ENCODE measurements at regions not wholly inside any gene's neighbourhood (a gene's known extent, or its start where the extent isn't known, plus 50 kb on each side); places are given as distances from the start of the nearest gene placed in this dataset.

- H3K9me3 ChIP-seq (replicated peaks in 1 of 2; ENCODE audit: control insufficient read depth in 2 of 2, insufficient read depth in 1 of 2, low read depth in 1 of 2, low read length in 2 of 2) = no peaks in the 10 kb centered on the region
- DNase-seq (ENCODE audit: low spot score) = no peak
- no peak overlapping the region for H3K4me2 ChIP-seq (ENCODE audit: insufficient read depth, low read length, poor library complexity, severe bottlenecking)
- no peaks in the 10 kb centered on the region for H3K79me1 ChIP-seq (ENCODE audit: low read depth, low read length)
- no peak overlapping the region for H3K27ac ChIP-seq (replicated peaks; ENCODE audit: low read length)
- no peak overlapping the region for H2AFZ ChIP-seq (ENCODE audit: low read length)
- H3K4me1 ChIP-seq (ENCODE audit: control insufficient read depth in 2 of 2, insufficient read depth in 1 of 2, low read depth in 1 of 2, low read length in 2 of 2) = peaks cover 0 to 3% of the 10 kb centered on the region in 2 donors
- peak overlapping the region; percentile 7 for H2AK5ac ChIP-seq (ENCODE audit: low read depth, low read length)
- H2BK5ac ChIP-seq (ENCODE audit: low read length) = no peak overlapping the region
- no peak overlapping the region for H3K9ac ChIP-seq (ENCODE audit: low read depth, low read length, poor library complexity)
- H3K27me3 ChIP-seq (ENCODE audit: control insufficient read depth in 3 of 3, insufficient read depth in 3 of 3, low read depth in 1 of 3, low read length in 3 of 3) = peaks cover 0 to 54% (median 11%) of the 10 kb centered on the region in 3 experiments
- whole genome bisulfite sequencing, 2 donors (ENCODE audit: extremely low coverage in 2 of 2, insufficient read length in 2 of 2, insufficient replicate concordance in 1 of 2) = no CpG with 5 or more reads among the region's 9 CpGs
- H3K4me3 ChIP-seq (ENCODE audit: low read length in 2 of 2) = no peak overlapping the region
- H2BK12ac ChIP-seq (ENCODE audit: low read length) = no peak overlapping the region
- no peak overlapping the region for H2BK120ac ChIP-seq (ENCODE audit: low read depth, low read length)
- H3K36me3 ChIP-seq (replicated peaks in 1 of 2; ENCODE audit: control insufficient read depth in 2 of 2, insufficient read depth in 2 of 2, low read length in 2 of 2) = no peaks in the 10 kb centered on the region
- H4K91ac ChIP-seq (ENCODE audit: low read depth, low read length, poor library complexity) = no peak overlapping the region
- H3K23ac ChIP-seq (ENCODE audit: low read depth, low read length, poor library complexity) = no peak overlapping the region
- H3K18ac ChIP-seq (ENCODE audit: low read length) = no peak overlapping the region
- H3K4ac ChIP-seq (ENCODE audit: low read length) = no peak overlapping the region
- no peak overlapping the region for H3K14ac ChIP-seq (ENCODE audit: low read length)
- no peak overlapping the region for H2BK15ac ChIP-seq (ENCODE audit: low read length)
- no peak overlapping the region for H4K8ac ChIP-seq (ENCODE audit: low read depth, low read length)
These were observed 161.3 kb downstream of the INO80D start for GRCh38 chr2:205924676-205925075.

GRCh38 chr2:205915130-205915524 lies 170.8 kb downstream of the INO80D start:
- no peak for DNase-seq (ENCODE audit: low spot score)
- no peak overlapping the region for H3K4ac ChIP-seq (ENCODE audit: low read length)
- H3K14ac ChIP-seq (ENCODE audit: low read length) = no peak overlapping the region
- no peak overlapping the region for H2BK15ac ChIP-seq (ENCODE audit: low read length)
- H2BK5ac ChIP-seq (ENCODE audit: low read length) = no peak overlapping the region
- H3K9me3 ChIP-seq (replicated peaks in 1 of 2; ENCODE audit: control insufficient read depth in 2 of 2, insufficient read depth in 1 of 2, low read depth in 1 of 2, low read length in 2 of 2) = no peaks in the 10 kb centered on the region
- no peak overlapping the region for H4K91ac ChIP-seq (ENCODE audit: low read depth, low read length, poor library complexity)
- H2BK12ac ChIP-seq (ENCODE audit: low read length) = no peak overlapping the region
- peaks cover 0 to 16% (median 0%) of the 10 kb centered on the region in 3 experiments for H3K27me3 ChIP-seq (ENCODE audit: control insufficient read depth in 3 of 3, insufficient read depth in 3 of 3, low read depth in 1 of 3, low read length in 3 of 3)
- WGBS, 2 donors (ENCODE audit: extremely low coverage in 2 of 2, insufficient read length in 2 of 2, insufficient replicate concordance in 1 of 2) = no CpG with 5 or more reads among the region's 1 CpG
- no peaks in the 10 kb centered on the region for H3K79me1 ChIP-seq (ENCODE audit: low read depth, low read length)
- H3K18ac ChIP-seq (ENCODE audit: low read length) = no peak overlapping the region
- H3K9ac ChIP-seq (ENCODE audit: low read depth, low read length, poor library complexity) = no peak overlapping the region
- H3K23ac ChIP-seq (ENCODE audit: low read depth, low read length, poor library complexity) = no peak overlapping the region
- no peak overlapping the region for H2BK120ac ChIP-seq (ENCODE audit: low read depth, low read length)
- peaks cover 0 to 12% of the 10 kb centered on the region in 2 donors for H3K4me1 ChIP-seq (ENCODE audit: control insufficient read depth in 2 of 2, insufficient read depth in 1 of 2, low read depth in 1 of 2, low read length in 2 of 2)
- H3K4me3 ChIP-seq (ENCODE audit: low read length in 2 of 2) = no peak overlapping the region
- no peak overlapping the region for H3K27ac ChIP-seq (replicated peaks; ENCODE audit: low read length)
- H4K8ac ChIP-seq (ENCODE audit: low read depth, low read length) = no peak overlapping the region
- no peaks in the 10 kb centered on the region for H3K36me3 ChIP-seq (replicated peaks in 1 of 2; ENCODE audit: control insufficient read depth in 2 of 2, insufficient read depth in 2 of 2, low read length in 2 of 2)
- H3K4me2 ChIP-seq (ENCODE audit: insufficient read depth, low read length, poor library complexity, severe bottlenecking) = no peak overlapping the region
- H2AFZ ChIP-seq (ENCODE audit: low read length) = no peak overlapping the region
- H2AK5ac ChIP-seq (ENCODE audit: low read depth, low read length) = no peak overlapping the region

GRCh38 chr2:205914213-205915129 lies 171.5 kb downstream of the INO80D start:
- no peaks in the 10 kb centered on the region for H3K9me3 ChIP-seq (replicated peaks in 1 of 2; ENCODE audit: control insufficient read depth in 2 of 2, insufficient read depth in 1 of 2, low read depth in 1 of 2, low read length in 2 of 2)
- no peak overlapping the region for H3K4me2 ChIP-seq (ENCODE audit: insufficient read depth, low read length, poor library complexity, severe bottlenecking)
- no peak overlapping the region for H2AFZ ChIP-seq (ENCODE audit: low read length)
- H4K91ac ChIP-seq (ENCODE audit: low read depth, low read length, poor library complexity) = no peak overlapping the region
- H3K79me1 ChIP-seq (ENCODE audit: low read depth, low read length) = no peaks in the 10 kb centered on the region
- H3K9ac ChIP-seq (ENCODE audit: low read depth, low read length, poor library complexity) = no peak overlapping the region
- peaks cover 0 to 13% of the 10 kb centered on the region in 2 donors for H3K4me1 ChIP-seq (ENCODE audit: control insufficient read depth in 2 of 2, insufficient read depth in 1 of 2, low read depth in 1 of 2, low read length in 2 of 2)
- no CpG with 5 or more reads among the region's 4 CpGs for WGBS, 2 donors (ENCODE audit: extremely low coverage in 2 of 2, insufficient read length in 2 of 2, insufficient replicate concordance in 1 of 2)
- no peaks in the 10 kb centered on the region for H3K36me3 ChIP-seq (replicated peaks in 1 of 2; ENCODE audit: control insufficient read depth in 2 of 2, insufficient read depth in 2 of 2, low read length in 2 of 2)
- H3K27me3 ChIP-seq (ENCODE audit: control insufficient read depth in 3 of 3, insufficient read depth in 3 of 3, low read depth in 1 of 3, low read length in 3 of 3) = peaks cover 0 to 16% (median 0%) of the 10 kb centered on the region in 3 experiments
- no peak overlapping the region for H3K14ac ChIP-seq (ENCODE audit: low read length)
- H2BK15ac ChIP-seq (ENCODE audit: low read length) = no peak overlapping the region
- no peak overlapping the region for H2AK5ac ChIP-seq (ENCODE audit: low read depth, low read length)
- no peak overlapping the region for H3K4me3 ChIP-seq (ENCODE audit: low read length in 2 of 2)
- H2BK120ac ChIP-seq (ENCODE audit: low read depth, low read length) = no peak overlapping the region
- no peak overlapping the region for H3K27ac ChIP-seq (replicated peaks; ENCODE audit: low read length)
- H2BK12ac ChIP-seq (ENCODE audit: low read length) = no peak overlapping the region
- no peak for DNase-seq (ENCODE audit: low spot score)
- no peak overlapping the region for H4K8ac ChIP-seq (ENCODE audit: low read depth, low read length)
- H3K4ac ChIP-seq (ENCODE audit: low read length) = no peak overlapping the region
- H3K23ac ChIP-seq (ENCODE audit: low read depth, low read length, poor library complexity) = no peak overlapping the region
- H3K18ac ChIP-seq (ENCODE audit: low read length) = no peak overlapping the region
- no peak overlapping the region for H2BK5ac ChIP-seq (ENCODE audit: low read length)

- Histone ChIP-seq H3K36me3 (replicated peaks in 1 of 2; ENCODE audit: control insufficient read depth in 2 of 2, insufficient read depth in 2 of 2, low read length in 2 of 2) (no peaks in the 10 kb centered on the region), H3K4me2 (ENCODE audit: insufficient read depth, low read length, poor library complexity, severe bottlenecking) (no peak overlapping the region), H3K9me3 (replicated peaks in 1 of 2; ENCODE audit: control insufficient read depth in 2 of 2, insufficient read depth in 1 of 2, low read depth in 1 of 2, low read length in 2 of 2) (no peaks in the 10 kb centered on the region), H3K79me1 (ENCODE audit: low read depth, low read length) (no peaks in the 10 kb centered on the region), H2BK12ac (ENCODE audit: low read length) (no peak overlapping the region), H3K4me1 (ENCODE audit: control insufficient read depth in 2 of 2, insufficient read depth in 1 of 2, low read depth in 1 of 2, low read length in 2 of 2) (peaks cover 0 to 13% of the 10 kb centered on the region in 2 donors), H2BK5ac (ENCODE audit: low read length) (no peak overlapping the region), H3K9ac (ENCODE audit: low read depth, low read length, poor library complexity) (no peak overlapping the region), H3K14ac (ENCODE audit: low read length) (no peak overlapping the region), H4K8ac (ENCODE audit: low read depth, low read length) (no peak overlapping the region), H3K18ac (ENCODE audit: low read length) (no peak overlapping the region), H4K91ac (ENCODE audit: low read depth, low read length, poor library complexity) (no peak overlapping the region), H3K4me3 (ENCODE audit: low read length in 2 of 2) (no peak overlapping the region), H2BK15ac (ENCODE audit: low read length) (no peak overlapping the region), H3K4ac (ENCODE audit: low read length) (no peak overlapping the region), H2BK120ac (ENCODE audit: low read depth, low read length) (no peak overlapping the region), H3K27ac (replicated peaks; ENCODE audit: low read length) (no peak overlapping the region), H2AK5ac (ENCODE audit: low read depth, low read length) (no peak overlapping the region), H3K23ac (ENCODE audit: low read depth, low read length, poor library complexity) (no peak overlapping the region), H3K27me3 (ENCODE audit: control insufficient read depth in 3 of 3, insufficient read depth in 3 of 3, low read depth in 1 of 3, low read length in 3 of 3) (peaks cover 0 to 16% (median 0%) of the 10 kb centered on the region in 3 experiments), H2AFZ (ENCODE audit: low read length) (no peak overlapping the region)
- DNase-seq (ENCODE audit: low spot score) = no peak
- WGBS, 2 donors (ENCODE audit: extremely low coverage in 2 of 2, insufficient read length in 2 of 2, insufficient replicate concordance in 1 of 2) = no CpG with 5 or more reads among the region's 1 CpG
These were observed 172.3 kb downstream of the INO80D start for GRCh38 chr2:205913668-205914067.

All from neuronal stem cell (in vitro differentiated cells).